Neutrophil (primary cell): ENCODE measurements at regions not wholly inside any gene's neighbourhood (a gene's known extent, or its start where the extent isn't known, plus 50 kb on each side); places are given as distances from the start of the nearest gene placed in this dataset.

Experiments used
- H3K27ac ChIP-seq: fragments of 200-600 bp; sonication (generic); 2 replicates; pipeline ENCODE4 v1.5.1; 2016; ENCODE audit warnings: mild to moderate bottlenecking, moderate library complexity
- H3K27me3 ChIP-seq: fragments of 200-600 bp; sonication (generic); 2 replicates; pipeline ENCODE4 v1.6.0; 2016; ENCODE audit warnings: mild to moderate bottlenecking
- H3K36me3 ChIP-seq: fragments of 200-600 bp; sonication (generic); 2 replicates; pipeline ENCODE4 v1.5.1; 2017
- H3K4me1 ChIP-seq, 2 experiments: fragments of 200-600 bp in 1 of 2; sonication (generic) in 1 of 2; 1 replicate in 1 of 2; 2 replicates in 1 of 2; pipeline versions ENCODE4 v1.5.1 to v1.6.1; 2013 to 2016; ENCODE audit warnings: low read depth in 1 of 2, low read length in 1 of 2, mild to moderate bottlenecking in 1 of 2, moderate library complexity in 1 of 2; ENCODE audit not compliant: control insufficient read depth in 1 of 2, insufficient read depth in 1 of 2
- H3K4me3 ChIP-seq, 2 experiments: fragments of 200-600 bp in 1 of 2; sonication (generic) in 1 of 2; 1 replicate in 1 of 2; 2 replicates in 1 of 2; pipeline ENCODE4 v1.5.1; 2013 to 2016; ENCODE audit warnings: low read depth in 1 of 2, low read length in 1 of 2, mild to moderate bottlenecking in 1 of 2, moderate library complexity in 1 of 2
- H3K9me3 ChIP-seq: fragments of 200-600 bp; sonication (generic); 2 replicates; pipeline ENCODE4 v1.5.1; 2016
- CTCF ChIP-seq: fragments of 200-600 bp; sonication (generic); IDR thresholded peaks from 2 replicates; pipeline ENCODE4 v1.5.1; 2016; ENCODE audit warnings: antibody characterized with exemption

- Histone ChIP-seq H3K9me3 (no peaks in the 10 kb centered on the region), H3K27ac (no peak overlapping the region)
- TF ChIP-seq CTCF = no peak
Measured at GRCh38 chr4:38226170-38226569, 266.0 kb downstream of the PTTG2 start.

GRCh38 chr4:38230121-38230801 is 270.1 kb downstream of the PTTG2 start:
- no peaks in the 10 kb centered on the region for H3K9me3 ChIP-seq
- H3K36me3 ChIP-seq = no peaks in the 10 kb centered on the region
- no peak overlapping the region for H3K4me3 ChIP-seq
- H3K27ac ChIP-seq = no peak overlapping the region
- H3K4me1 ChIP-seq = peaks cover 9 to 10% of the 10 kb centered on the region in 2 experiments
- H3K27me3 ChIP-seq = no peaks in the 10 kb centered on the region
- TF ChIP-seq CTCF = no peak

More at GRCh38 chr4:38226170-38226569, 266.0 kb downstream of the PTTG2 start:
- Histone ChIP-seq H3K36me3 (no peaks in the 10 kb centered on the region), H3K4me3 (no peak overlapping the region), H3K4me1 (no peaks in the 10 kb centered on the region), H3K27me3 (no peaks in the 10 kb centered on the region)

GRCh38 chr4:38230821-38231563 is 270.8 kb downstream of the PTTG2 start:
- no peak for TF ChIP-seq CTCF
- H3K4me3 ChIP-seq = no peak overlapping the region
- no peaks in the 10 kb centered on the region for H3K27me3 ChIP-seq
- no peak overlapping the region for H3K27ac ChIP-seq
- peaks cover 9 to 10% of the 10 kb centered on the region in 2 experiments for H3K4me1 ChIP-seq
- no peaks in the 10 kb centered on the region for H3K36me3 ChIP-seq
- H3K9me3 ChIP-seq = no peaks in the 10 kb centered on the region

GRCh38 chr4:38231626-38232025 is 271.4 kb downstream of the PTTG2 start:
- H3K36me3 ChIP-seq = no peaks in the 10 kb centered on the region
- no peak for TF ChIP-seq CTCF
- H3K9me3 ChIP-seq = no peaks in the 10 kb centered on the region
- peaks cover 9 to 10% of the 10 kb centered on the region in 2 experiments for H3K4me1 ChIP-seq
- no peak overlapping the region for H3K4me3 ChIP-seq
- no peak overlapping the region for H3K27ac ChIP-seq
- no peaks in the 10 kb centered on the region for H3K27me3 ChIP-seq

GRCh38 chr4:38232741-38233140 is 272.5 kb downstream of the PTTG2 start:
- no peaks in the 10 kb centered on the region for H3K9me3 ChIP-seq
- no peak overlapping the region for H3K27ac ChIP-seq
- H3K27me3 ChIP-seq = no peaks in the 10 kb centered on the region
- H3K4me1 ChIP-seq = peaks cover 9 to 10% of the 10 kb centered on the region in 2 experiments
- TF ChIP-seq CTCF = no peak
- H3K36me3 ChIP-seq = no peaks in the 10 kb centered on the region
- H3K4me3 ChIP-seq = no peak overlapping the region
